GM21515 (cell line): ENCODE measurements at regions not wholly inside any gene's neighbourhood (a gene's known extent, or its start where the extent isn't known, plus 50 kb on each side); places are given as distances from the start of the nearest gene placed in this dataset.

Source experiments
- ATAC-seq: cut with Tn5 transposase; IDR thresholded peaks from one replicate; pipeline ENCODE4 v1.9.1; 2021; ENCODE audit not compliant: unreplicated experiment

GRCh38 chr1:38242506-38242905 is 195.9 kb upstream of the POU3F1 start:
- no peak for ATAC-seq

GRCh38 chr1:38241594-38242334 is 195.2 kb upstream of the POU3F1 start:
- ATAC-seq = no peak

GRCh38 chr1:38240618-38241017 is 194.0 kb upstream of the POU3F1 start:
- no peak for ATAC-seq

GRCh38 chr1:38239258-38239835 is 192.8 kb upstream of the POU3F1 start:
- no peak for ATAC-seq

- no peak for ATAC-seq
These were observed 191.7 kb upstream of the POU3F1 start for GRCh38 chr1:38238294-38238693.

- ATAC-seq = no peak
These were observed 189.1 kb upstream of the POU3F1 start for GRCh38 chr1:38235705-38236104.

GRCh38 chr1:38231941-38232340 is 185.3 kb upstream of the POU3F1 start:
- ATAC-seq = no peak

GRCh38 chr1:38228718-38229117 is 182.1 kb upstream of the POU3F1 start:
- ATAC-seq = no peak

GRCh38 chr1:38225745-38226144 is 179.2 kb upstream of the POU3F1 start:
- no peak for ATAC-seq

GRCh38 chr1:38223391-38223790 is 176.8 kb upstream of the POU3F1 start:
- ATAC-seq = no peak

GRCh38 chr1:38222891-38223290 is 176.3 kb upstream of the POU3F1 start:
- no peak for ATAC-seq

GRCh38 chr1:38221006-38221649 is 174.5 kb upstream of the POU3F1 start:
- ATAC-seq = no peak

GRCh38 chr1:38217316-38217715 is 170.7 kb upstream of the POU3F1 start:
- ATAC-seq = no peak

GRCh38 chr1:38213646-38214434 is 167.2 kb upstream of the POU3F1 start:
- no peak for ATAC-seq

GRCh38 chr1:38210895-38211177 is 164.2 kb upstream of the POU3F1 start:
- ATAC-seq = no peak

GRCh38 chr1:38210021-38210894 is 163.7 kb upstream of the POU3F1 start:
- ATAC-seq = no peak

- ATAC-seq = no peak
These were observed 162.4 kb upstream of the POU3F1 start for GRCh38 chr1:38208716-38209632.

- ATAC-seq = no peak
These were observed 161.3 kb upstream of the POU3F1 start for GRCh38 chr1:38207906-38208305.

GRCh38 chr1:38207275-38207674 is 160.7 kb upstream of the POU3F1 start:
- ATAC-seq = no peak

GRCh38 chr1:38204698-38205097 is 158.1 kb upstream of the POU3F1 start:
- no peak for ATAC-seq
